HG03135 (cell line): ENCODE measurements at regions not wholly inside any gene's neighbourhood (a gene's known extent, or its start where the extent isn't known, plus 50 kb on each side); places are given as distances from the start of the nearest gene placed in this dataset.

ENCODE experiments used
- ATAC-seq: cut with Tn5 transposase; IDR thresholded peaks from one replicate; pipeline ENCODE4 v1.9.1; 2021; ENCODE audit warnings: mild to moderate bottlenecking, moderate library complexity; ENCODE audit not compliant: unreplicated experiment

GRCh38 chr2:234341306-234341985 is 155.4 kb downstream of the ARL4C start:
- ATAC-seq: no peak

GRCh38 chr2:234339501-234339900 is 157.4 kb downstream of the ARL4C start:
- ATAC-seq: no peak

- ATAC-seq: no peak
Measured at GRCh38 chr2:234339011-234339410, 157.9 kb downstream of the ARL4C start.

- ATAC-seq: no peak
Measured at GRCh38 chr2:234335661-234336228, 161.1 kb downstream of the ARL4C start.

GRCh38 chr2:234334756-234335155 is 162.1 kb downstream of the ARL4C start:
- no peak for ATAC-seq

GRCh38 chr2:234334151-234334550 is 162.7 kb downstream of the ARL4C start:
- no peak for ATAC-seq

- no peak for ATAC-seq
Measured at GRCh38 chr2:234333168-234334130, 163.4 kb downstream of the ARL4C start.

GRCh38 chr2:234331966-234332365 is 164.9 kb downstream of the ARL4C start:
- no peak for ATAC-seq

GRCh38 chr2:234331566-234331965 is 165.3 kb downstream of the ARL4C start:
- ATAC-seq: no peak

GRCh38 chr2:234330902-234331301 is 166.0 kb downstream of the ARL4C start:
- ATAC-seq: no peak

GRCh38 chr2:234329202-234329960 is 167.5 kb downstream of the ARL4C start:
- ATAC-seq: no peak

- no peak for ATAC-seq
Measured at GRCh38 chr2:234328444-234328990, 168.4 kb downstream of the ARL4C start.

GRCh38 chr2:234326694-234327093 is 170.2 kb downstream of the ARL4C start:
- no peak for ATAC-seq

GRCh38 chr2:234324116-234324515 is 172.8 kb downstream of the ARL4C start:
- ATAC-seq: no peak

- ATAC-seq: no peak
Measured at GRCh38 chr2:234322766-234323465, 174.0 kb downstream of the ARL4C start.

- ATAC-seq: no peak
Measured at GRCh38 chr2:234320066-234320465, 176.8 kb downstream of the ARL4C start.

- no peak for ATAC-seq
Measured at GRCh38 chr2:234318361-234318760, 178.5 kb downstream of the ARL4C start.

GRCh38 chr2:234313558-234313957 is 183.3 kb downstream of the ARL4C start:
- no peak for ATAC-seq

GRCh38 chr2:234310166-234310565 is 186.7 kb downstream of the ARL4C start:
- no peak for ATAC-seq

GRCh38 chr2:234309431-234309830 is 187.4 kb downstream of the ARL4C start:
- ATAC-seq: no peak
